ENCODE measurements at regions not wholly inside any gene's neighbourhood (a gene's known extent, or its start where the extent isn't known, plus 50 kb on each side); places are given as distances from the start of the nearest gene placed in this dataset.

GRCh38 chr10:52472406-52473146 lies 158.5 kb downstream of the DKK1 start:
- intact Hi-C loops (cut with micrococcal nuclease) (no loop called here), dilution Hi-C loops (cut with HindIII; ENCODE audit: low sequenced_read_pairs, unreplicated experiment) (no loop called here), in situ Hi-C loops (cut with MboI; ENCODE audit: low sequenced_read_pairs) (no loop called here)
- ATAC-seq (ENCODE audit: low read depth) (no peak), DNase-seq (no peak)
- BruUV-seq (replicated peaks) = no TSS peak
- Histone ChIP-seq H3K4me1 (ENCODE audit: control insufficient read depth, insufficient read depth, low read length) (no peaks in the 10 kb centered on the region), H3K23ac (ENCODE audit: low read depth, low read length) (no peak overlapping the region), H4K20me1 (ENCODE audit: insufficient read depth, low read length) (no peaks in the 10 kb centered on the region), H4K91ac (ENCODE audit: insufficient read depth, low read depth, low read length) (no peak overlapping the region), H2AK9ac (replicated peaks; ENCODE audit: low read depth, low read length, poor library complexity) (no peak overlapping the region), H2BK120ac (ENCODE audit: low read depth, low read length) (no peak overlapping the region), H3K9me3 (ENCODE audit: control insufficient read depth, insufficient read depth, low read length) (no peaks in the 10 kb centered on the region), H3K56ac (ENCODE audit: extremely low read depth, insufficient read depth, low read length) (no peak overlapping the region), H4K5ac (ENCODE audit: low read depth, low read length) (no peak overlapping the region), H2BK5ac (ENCODE audit: low read depth, low read length, poor library complexity, severe bottlenecking) (no peak overlapping the region), H3K14ac (replicated peaks; ENCODE audit: low read depth, low read length) (no peak overlapping the region), H2BK20ac (ENCODE audit: low read depth, low read length) (no peak overlapping the region), H2AFZ (replicated peaks; ENCODE audit: low read length, poor library complexity) (no peak overlapping the region), H3K79me1 (ENCODE audit: low read depth in 1 of 2, low read length in 2 of 2) (no peaks in the 10 kb centered on the region), H3K9ac (ENCODE audit: low read depth, low read length) (no peak overlapping the region), H3K27me3 (ENCODE audit: control insufficient read depth, insufficient read depth, low read length) (no peaks in the 10 kb centered on the region), H4K8ac (ENCODE audit: low read depth in 2 of 2, low read length in 2 of 2) (no peak overlapping the region), H3K36me3 (ENCODE audit: control insufficient read depth, insufficient read depth, low read length) (no peaks in the 10 kb centered on the region), H3K4me2 (ENCODE audit: low read depth, low read length) (no peak overlapping the region), H3K4me3 (ENCODE audit: insufficient read depth, low read depth, low read length) (no peak overlapping the region), H3K9me1 (ENCODE audit: insufficient read depth, low read length) (no peaks in the 10 kb centered on the region), H3K4ac (ENCODE audit: low read depth, low read length) (no peak overlapping the region), H2AK5ac (ENCODE audit: low read depth, low read length) (no peak overlapping the region), H3K18ac (ENCODE audit: low read depth, low read length) (no peak overlapping the region), H2BK15ac (ENCODE audit: low read depth, low read length) (no peak overlapping the region), H3K27ac (ENCODE audit: insufficient read depth, low read length) (no peak overlapping the region)
- POLR2A ChIA-PET (ENCODE audit: unreplicated experiment) = no interaction called here
- WGBS, 2 experiments (ENCODE audit: extremely low coverage in 2 of 2, insufficient read length in 1 of 2) = no CpG with 5 or more reads among the region's 5 CpGs
- TF ChIP-seq RFX5 (IDR thresholded peaks at IDR 0.05; ENCODE audit: low read depth, low read length) = no peak
- CTCF ChIA-PET = interaction anchor here (1.4 kb wide), 1 partner anchor 9 kb away, joined by 4 read pairs; no protein-coding TSS in a partner anchor

Data from IMR-90 (cell line).